Peyer's patch (tissue), 4 donors: ENCODE measurements at regions not wholly inside any gene's neighbourhood (a gene's known extent, or its start where the extent isn't known, plus 50 kb on each side); places are given as distances from the start of the nearest gene placed in this dataset.
"Not testable (repeated sequence)": the region's sequence is repeated elsewhere in the genome, so short reads cannot be mapped to it uniquely, and the experiment has no call there.

Experiments
- DNase-seq, 3 donors: peaks; one replicate each; pipeline ENCODE4 v3.0.0-alpha.2; 2017 to 2019
- H3K27ac ChIP-seq, 4 donors: fragments of 200-600 bp; sonication (generic); one replicate each; pipeline ENCODE4 v1.5.1; 2016 to 2019
- H3K27me3 ChIP-seq, 2 donors: fragments of 200-600 bp; sonication (generic); one replicate each; pipeline ENCODE4 v1.5.1; 2019
- H3K36me3 ChIP-seq, 3 donors: fragments of 200-600 bp; sonication (generic); one replicate each; pipeline ENCODE4 v1.5.1; 2016 to 2019
- H3K4me1 ChIP-seq, 4 donors: fragments of 200-600 bp; sonication (generic); one replicate each; pipeline ENCODE4 v1.5.1; 2016 to 2019
- H3K4me3 ChIP-seq, 4 donors: fragments of 200-600 bp; sonication (generic); 1 replicate in 3 of 4; 2 replicates in 1 of 4; pipeline ENCODE4 v1.5.1; 2016 to 2019; ENCODE audit warnings: mild to moderate bottlenecking in 1 of 4
- H3K9me3 ChIP-seq, 4 donors: fragments of 200-600 bp; sonication (generic); one replicate each; pipeline ENCODE4 v1.5.1; 2016 to 2019; ENCODE audit warnings: mild to moderate bottlenecking in 1 of 4
- CTCF ChIP-seq, 6 experiments: fragments of 450-650 bp in 4 of 6; fragments of 200-600 bp in 2 of 6; sonication (generic) in 1 of 6; IDR thresholded peaks; one replicate each; pipeline ENCODE4 v1.5.1; 2017 to 2019; ENCODE audit warnings: antibody characterized with exemption in 6 of 6, mild to moderate bottlenecking in 3 of 6, moderate library complexity in 1 of 6
- POLR2A ChIP-seq, 2 donors: fragments of 450-650 bp; IDR thresholded peaks; one replicate each; pipeline ENCODE4 v1.5.1; 2017; ENCODE audit warnings: antibody characterized with exemption in 2 of 2, mild to moderate bottlenecking in 2 of 2, moderate library complexity in 2 of 2

- DNase-seq = no peak
- TF ChIP-seq POLR2A (IDR thresholded peaks at IDR 0.05) (no peak), CTCF (IDR thresholded peaks at IDR 0.05) (no peak)
- Histone ChIP-seq H3K27ac (no peak overlapping the region), H3K4me3 (no peak overlapping the region), H3K27me3 (no peaks in the 10 kb centered on the region), H3K4me1 (no peaks in the 10 kb centered on the region), H3K36me3 (no peaks in the 10 kb centered on the region), H3K9me3 (peaks cover 0 to 4% (median 0%) of the 10 kb centered on the region in 4 donors)
Observed at GRCh38 chr1:104197516-104197915, 447.8 kb downstream of the AMY1C start.

- no peaks in the 10 kb centered on the region for H3K9me3 ChIP-seq
- H3K4me3 ChIP-seq = no peak overlapping the region
- TF ChIP-seq CTCF (IDR thresholded peaks at IDR 0.05) = no peak
- no peak for TF ChIP-seq POLR2A (IDR thresholded peaks at IDR 0.05)
- no peaks in the 10 kb centered on the region for H3K36me3 ChIP-seq
- H3K27ac ChIP-seq = no peak overlapping the region
- no peaks in the 10 kb centered on the region for H3K27me3 ChIP-seq
- no peaks in the 10 kb centered on the region for H3K4me1 ChIP-seq
- DNase-seq = no peak
Observed at GRCh38 chr1:104212239-104212638, 462.5 kb downstream of the AMY1C start.

- H3K27me3 ChIP-seq, H3K36me3 ChIP-seq, H3K27ac ChIP-seq, H3K9me3 ChIP-seq, H3K4me1 ChIP-seq, DNase-seq, H3K4me3 ChIP-seq: not testable (repeated sequence)
Observed at GRCh38 chr1:104217395-104217986, 467.8 kb downstream of the AMY1C start.

GRCh38 chr1:104229860-104230259 lies 480.2 kb downstream of the AMY1C start:
- TF ChIP-seq CTCF (IDR thresholded peaks at IDR 0.05) (no peak), POLR2A (IDR thresholded peaks at IDR 0.05) (no peak)
- no peak for DNase-seq
- H3K27ac ChIP-seq = no peak overlapping the region
- H3K9me3 ChIP-seq = no peaks in the 10 kb centered on the region
- no peaks in the 10 kb centered on the region for H3K36me3 ChIP-seq
- H3K27me3 ChIP-seq = no peaks in the 10 kb centered on the region
- no peaks in the 10 kb centered on the region for H3K4me1 ChIP-seq
- no peak overlapping the region for H3K4me3 ChIP-seq

GRCh38 chr1:104231676-104232075 lies 482.0 kb downstream of the AMY1C start:
- Histone ChIP-seq H3K27me3 (no peaks in the 10 kb centered on the region), H3K4me1 (no peaks in the 10 kb centered on the region), H3K36me3 (no peaks in the 10 kb centered on the region), H3K9me3 (no peaks in the 10 kb centered on the region), H3K27ac (no peak overlapping the region), H3K4me3 (no peak overlapping the region)
- TF ChIP-seq POLR2A (IDR thresholded peaks at IDR 0.05) (no peak), CTCF (IDR thresholded peaks at IDR 0.05) (no peak)
- DNase-seq = no peak

GRCh38 chr1:104235141-104235540 lies 485.4 kb downstream of the AMY1C start:
- Histone ChIP-seq H3K27ac (no peak overlapping the region), H3K4me1 (no peaks in the 10 kb centered on the region), H3K9me3 (no peaks in the 10 kb centered on the region), H3K27me3 (no peaks in the 10 kb centered on the region), H3K36me3 (no peaks in the 10 kb centered on the region), H3K4me3 (no peak overlapping the region)
- TF ChIP-seq CTCF (IDR thresholded peaks at IDR 0.05) = no peak
- TF ChIP-seq POLR2A (IDR thresholded peaks at IDR 0.05) = no peak
- DNase-seq = no peak
